SU-DHL-6 (cell line): ENCODE measurements at regions not wholly inside any gene's neighbourhood (a gene's known extent, or its start where the extent isn't known, plus 50 kb on each side); places are given as distances from the start of the nearest gene placed in this dataset.

Source experiments
- H2AFZ ChIP-seq: fragments of 200-600 bp; sonication (generic); 2 replicates; pipeline ENCODE4 v1.6.1; 2014; ENCODE audit warnings: low read depth, mild to moderate bottlenecking, moderate library complexity, mixed read lengths, antibody characterized with exemption, low read length; ENCODE audit not compliant: severe bottlenecking
- H3F3A ChIP-seq: fragments of 200-600 bp; shearing (Covaris generic); 2 replicates; pipeline ENCODE4 v1.6.0; 2016; ENCODE audit warnings: antibody characterized with exemption, mild to moderate bottlenecking; ENCODE audit not compliant: insufficient read depth
- H3K27ac ChIP-seq: fragments of 200-600 bp; sonication (generic); 2 replicates; pipeline ENCODE4 v1.5.1; 2016; ENCODE audit warnings: low read depth, mild to moderate bottlenecking, low read length, moderate library complexity, mixed read lengths
- H3K27me3 ChIP-seq: fragments of 200-600 bp; sonication (generic), shearing (Covaris generic); 2 replicates; pipeline ENCODE4 v1.6.0; 2014; ENCODE audit warnings: mild to moderate bottlenecking, low read length
- H3K36me3 ChIP-seq: fragments of 200-600 bp; sonication (generic); 2 replicates; pipeline ENCODE4 v1.6.1; 2014; ENCODE audit warnings: mild to moderate bottlenecking, low read length, mixed read lengths
- H3K4me2 ChIP-seq: fragments of 300-600, 200-600 bp; shearing (Covaris generic), sonication (generic); 2 replicates; pipeline ENCODE4 v1.6.0; 2014; ENCODE audit warnings: low read length, low read depth, mild to moderate bottlenecking; ENCODE audit not compliant: poor library complexity, severe bottlenecking
- H3K4me3 ChIP-seq: fragments of 200-600 bp; sonication (generic); 2 replicates; pipeline ENCODE4 v1.5.1; 2014; ENCODE audit warnings: antibody characterized with exemption, low read length, mild to moderate bottlenecking, mixed read lengths; ENCODE audit not compliant: insufficient read depth, poor library complexity, severe bottlenecking
- H3K79me2 ChIP-seq: fragments of 200-600 bp; sonication (generic); 2 replicates; pipeline ENCODE4 v1.6.1; 2014; ENCODE audit warnings: mild to moderate bottlenecking, low read length, moderate library complexity; ENCODE audit not compliant: insufficient read depth
- H3K9ac ChIP-seq: fragments of 200-600 bp; sonication (generic); 2 replicates; pipeline ENCODE4 v1.7.0; 2014; ENCODE audit warnings: mild to moderate bottlenecking, low read length
- H3K9me2 ChIP-seq: fragments of 200-600 bp; sonication (generic); replicated peaks from 2 replicates; pipeline ENCODE4 v1.6.1; 2014; ENCODE audit warnings: low read length; ENCODE audit not compliant: insufficient read depth
- H3K9me3 ChIP-seq: fragments of 200-600 bp; sonication (generic); 2 replicates; pipeline ENCODE4 v1.6.1; 2014; ENCODE audit warnings: low read length, mixed read lengths; ENCODE audit not compliant: insufficient read depth
- H4K20me1 ChIP-seq: fragments of 200-600 bp; sonication (generic); 2 replicates; pipeline ENCODE4 v1.6.1; 2014; ENCODE audit warnings: low read depth, mild to moderate bottlenecking, antibody characterized with exemption, low read length, moderate library complexity, mixed read lengths
- EZH2phosphoT487 ChIP-seq: fragments of 200-600 bp; sonication (generic), shearing (Covaris generic); conservative IDR thresholded peaks from 2 replicates; pipeline ENCODE4 v1.6.1; 2018; ENCODE audit warnings: mild to moderate bottlenecking, antibody characterized with exemption, low read length, moderate library complexity, mixed read lengths
- TF ChIP-seq, protein P1 (sequence below): fragments of 200-600 bp; sonication (generic); IDR thresholded peaks from one replicate; pipeline ENCODE4 v1.5.1; 2017; ENCODE audit warnings: antibody characterized with exemption, mild to moderate bottlenecking, low read length, moderate library complexity; ENCODE audit not compliant: insufficient read depth, poor library complexity, severe bottlenecking

GRCh38 chr22:22812031-22812905, 75.3 kb upstream of the IGLL5 start:
- TF ChIP-seq, protein P1, sequence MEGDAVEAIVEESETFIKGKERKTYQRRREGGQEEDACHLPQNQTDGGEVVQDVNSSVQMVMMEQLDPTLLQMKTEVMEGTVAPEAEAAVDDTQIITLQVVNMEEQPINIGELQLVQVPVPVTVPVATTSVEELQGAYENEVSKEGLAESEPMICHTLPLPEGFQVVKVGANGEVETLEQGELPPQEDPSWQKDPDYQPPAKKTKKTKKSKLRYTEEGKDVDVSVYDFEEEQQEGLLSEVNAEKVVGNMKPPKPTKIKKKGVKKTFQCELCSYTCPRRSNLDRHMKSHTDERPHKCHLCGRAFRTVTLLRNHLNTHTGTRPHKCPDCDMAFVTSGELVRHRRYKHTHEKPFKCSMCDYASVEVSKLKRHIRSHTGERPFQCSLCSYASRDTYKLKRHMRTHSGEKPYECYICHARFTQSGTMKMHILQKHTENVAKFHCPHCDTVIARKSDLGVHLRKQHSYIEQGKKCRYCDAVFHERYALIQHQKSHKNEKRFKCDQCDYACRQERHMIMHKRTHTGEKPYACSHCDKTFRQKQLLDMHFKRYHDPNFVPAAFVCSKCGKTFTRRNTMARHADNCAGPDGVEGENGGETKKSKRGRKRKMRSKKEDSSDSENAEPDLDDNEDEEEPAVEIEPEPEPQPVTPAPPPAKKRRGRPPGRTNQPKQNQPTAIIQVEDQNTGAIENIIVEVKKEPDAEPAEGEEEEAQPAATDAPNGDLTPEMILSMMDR = no peak
- TF ChIP-seq EZH2phosphoT487 = no peak
- Histone ChIP-seq H3K9me2 (no peaks in the 10 kb centered on the region), H3K9me3 (no peaks in the 10 kb centered on the region), H3K79me2 (no peaks in the 10 kb centered on the region), H3K27ac (peak overlapping the region; percentile 15), H3K36me3 (no peaks in the 10 kb centered on the region), H3F3A (peaks cover 7% of the 10 kb centered on the region; the same call in 1 of the 2 replicates), H3K27me3 (no peaks in the 10 kb centered on the region), H4K20me1 (no peaks in the 10 kb centered on the region), H3K9ac (peak overlapping the region; percentile 20; the same call in 1 of the 2 replicates), H3K4me3 (no peak overlapping the region), H3K4me2 (peak overlapping the region; percentile 8), H2AFZ (no peak overlapping the region)

GRCh38 chr22:22813126-22814075, 74.2 kb upstream of the IGLL5 start:
- TF ChIP-seq EZH2phosphoT487 = no peak
- TF ChIP-seq, protein P1 = no peak
- no peak overlapping the region for H3K9ac ChIP-seq
- H3K9me2 ChIP-seq = no peaks in the 10 kb centered on the region
- no peaks in the 10 kb centered on the region for H4K20me1 ChIP-seq
- no peaks in the 10 kb centered on the region for H3K9me3 ChIP-seq
- no peak overlapping the region for H3K27ac ChIP-seq
- no peak overlapping the region for H2AFZ ChIP-seq
- peaks cover 7% of the 10 kb centered on the region; the same call in 1 of the 2 replicates for H3F3A ChIP-seq
- H3K27me3 ChIP-seq = no peaks in the 10 kb centered on the region
- no peak overlapping the region for H3K4me2 ChIP-seq
- H3K36me3 ChIP-seq = no peaks in the 10 kb centered on the region
- no peaks in the 10 kb centered on the region for H3K79me2 ChIP-seq
- H3K4me3 ChIP-seq = no peak overlapping the region

DNA sequence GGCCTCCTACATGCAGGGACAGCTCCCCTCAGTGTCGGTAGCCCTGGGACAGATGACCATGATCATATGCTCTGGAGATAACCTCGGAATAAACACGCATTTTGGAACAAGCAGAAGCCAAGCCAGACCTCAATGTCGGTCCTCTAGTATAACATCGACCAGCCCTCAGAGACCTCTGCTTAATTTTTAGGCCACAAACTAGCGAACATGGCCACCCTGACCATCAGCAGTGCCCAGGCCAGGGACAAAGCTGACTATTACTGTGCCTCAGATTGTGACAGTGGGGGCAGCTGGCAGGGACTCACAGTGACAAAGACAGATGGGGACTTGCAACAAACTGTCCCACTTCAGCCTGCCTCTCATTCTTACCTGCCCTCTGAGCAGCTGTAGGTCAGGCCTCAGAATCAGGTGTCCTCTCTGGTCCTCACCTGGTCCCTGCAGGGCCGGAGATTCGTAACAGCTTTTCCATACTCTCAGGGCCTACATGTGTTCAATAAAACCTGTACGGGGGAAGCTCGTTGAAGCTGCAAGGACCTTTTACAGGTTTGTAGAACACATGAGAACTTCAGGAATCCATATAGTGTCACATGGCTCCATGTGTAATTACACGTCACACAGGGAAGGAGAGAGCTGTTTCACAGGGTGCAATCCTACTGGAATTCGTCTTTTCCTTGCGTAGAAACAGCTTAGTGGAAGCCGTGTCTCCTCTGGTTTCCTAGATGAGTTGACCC, 72.8 kb upstream of the IGLL5 start:
- no peak overlapping the region for H3K4me3 ChIP-seq
- no peak overlapping the region for H3K27ac ChIP-seq
- no peaks in the 10 kb centered on the region for H3K9me2 ChIP-seq
- no peaks in the 10 kb centered on the region for H3K27me3 ChIP-seq
- H2AFZ ChIP-seq = no peak overlapping the region
- no peaks in the 10 kb centered on the region for H3F3A ChIP-seq
- TF ChIP-seq, protein P1 = no peak
- no peak for TF ChIP-seq EZH2phosphoT487
- no peaks in the 10 kb centered on the region for H3K79me2 ChIP-seq
- no peaks in the 10 kb centered on the region for H3K36me3 ChIP-seq
- H3K4me2 ChIP-seq = no peak overlapping the region
- no peak overlapping the region for H3K9ac ChIP-seq
- no peaks in the 10 kb centered on the region for H4K20me1 ChIP-seq
- H3K9me3 ChIP-seq = no peaks in the 10 kb centered on the region
